Amniotic stem cell (primary cell): ENCODE measurements at regions not wholly inside any gene's neighbourhood (a gene's known extent, or its start where the extent isn't known, plus 50 kb on each side); places are given as distances from the start of the nearest gene placed in this dataset.

Experiments used
- DNase-seq: peaks from one replicate; lab custom pipeline; 2025; lab: John Stamatoyannopoulos, UW

DNA sequence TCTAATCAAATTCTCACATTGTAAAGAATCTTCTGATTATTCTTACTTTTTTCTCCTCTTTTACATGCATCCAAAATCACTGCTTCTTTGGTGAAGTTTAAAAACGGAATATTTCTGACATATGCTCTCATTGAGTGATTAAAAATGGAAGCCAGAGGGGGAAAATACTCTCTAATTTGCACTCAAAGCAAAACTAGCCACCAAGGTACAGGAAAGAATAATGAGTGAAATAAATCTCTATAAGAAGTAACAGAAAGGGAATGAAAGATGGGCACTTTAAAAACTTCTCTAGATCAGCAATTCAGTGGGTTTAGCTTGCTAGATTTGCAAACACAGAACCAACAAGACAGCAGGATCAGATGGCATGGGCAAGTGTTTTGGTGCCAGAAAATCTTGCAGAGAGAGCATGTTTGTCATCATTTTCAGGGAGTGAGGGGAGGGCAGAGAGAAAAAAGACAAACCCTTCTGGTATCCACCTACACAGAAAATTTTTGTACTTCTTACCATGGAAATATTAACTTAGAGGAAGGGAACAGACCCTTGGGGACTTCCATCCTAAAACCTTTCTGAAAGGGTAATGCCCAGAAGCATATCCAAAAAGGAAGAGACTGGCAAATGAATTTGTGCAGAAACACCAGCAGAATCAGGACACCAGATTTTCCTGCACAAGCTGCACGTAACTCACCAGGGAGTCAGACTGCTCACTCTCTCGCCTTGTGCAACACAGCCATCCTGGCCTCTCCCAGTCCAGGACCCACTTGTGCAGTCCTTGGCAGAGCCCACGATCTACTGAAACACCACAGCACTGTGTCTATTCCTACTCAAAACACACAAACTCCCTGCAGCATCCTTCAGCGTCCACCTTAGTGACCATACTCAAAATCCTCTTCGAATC lies 270.2 kb upstream of the PRDM1 start:
- no peak for DNase-seq

GRCh38 chr6:105814745-105815536 lies 271.2 kb upstream of the PRDM1 start:
- DNase-seq: no peak

DNA sequence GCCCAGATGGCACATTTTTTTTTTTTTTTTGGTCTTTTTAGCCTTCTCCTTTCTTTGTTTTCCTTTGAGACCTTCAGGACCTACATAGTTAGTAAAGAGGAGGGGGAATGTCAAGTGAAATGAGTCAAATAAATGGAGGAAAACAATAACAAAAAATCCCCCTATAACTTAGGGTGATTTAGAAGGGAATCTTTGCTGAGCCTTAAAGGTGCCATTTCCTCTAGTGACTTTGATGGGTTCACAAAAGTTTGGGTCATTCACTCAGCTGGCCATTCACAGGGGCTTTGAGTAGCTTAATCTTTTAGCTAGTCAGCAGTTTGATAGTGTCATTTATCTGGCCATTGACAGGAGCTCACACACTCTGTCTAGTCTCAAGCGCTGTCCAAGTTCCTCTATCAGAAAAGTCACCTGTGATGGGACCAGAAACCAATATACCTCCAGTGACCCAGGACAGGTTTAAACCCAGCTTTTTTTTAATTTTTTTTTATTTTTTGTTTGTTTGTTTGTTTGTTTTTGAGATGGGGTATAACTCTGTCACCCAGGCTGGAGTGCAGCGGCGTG lies 275.1 kb upstream of the PRDM1 start:
- DNase-seq: no peak

DNA sequence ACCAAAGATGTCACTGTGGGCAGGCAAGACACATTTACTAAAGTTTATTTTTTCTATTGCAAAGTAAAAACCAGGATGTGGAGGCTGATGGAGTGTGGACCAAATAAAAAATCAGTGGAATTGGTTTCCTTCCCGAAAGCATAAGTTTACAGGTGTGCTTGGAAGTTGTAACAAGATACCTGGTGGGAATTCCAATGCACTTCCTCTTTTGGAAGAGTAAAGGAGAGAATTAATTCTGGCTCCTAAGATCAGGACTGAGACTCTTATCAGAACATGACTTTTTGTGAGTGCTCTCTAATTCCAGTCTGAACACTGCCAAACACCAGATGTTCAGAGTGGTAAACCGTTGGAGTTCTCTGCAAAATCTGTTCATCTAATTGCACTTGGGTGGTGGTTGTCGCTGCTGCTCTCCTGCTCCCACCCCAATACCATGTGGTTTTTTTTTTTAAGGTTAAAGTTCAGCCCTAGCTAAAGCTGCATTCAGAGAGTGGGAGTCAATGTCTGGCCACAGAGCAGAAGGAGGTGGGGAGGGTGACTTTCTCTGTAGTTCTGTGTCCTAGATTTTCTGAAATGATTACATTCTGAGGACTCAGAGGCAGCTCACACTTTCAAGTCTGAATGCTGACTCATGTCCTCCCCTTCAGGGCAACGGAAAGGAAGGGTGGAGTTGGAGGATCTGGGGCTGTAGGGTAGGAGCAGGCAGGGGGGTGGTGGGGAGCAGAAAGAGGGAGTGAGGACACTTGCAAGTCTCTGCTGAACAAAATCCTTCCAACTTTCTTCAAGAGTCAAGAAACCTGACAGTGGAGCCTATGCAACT lies 275.8 kb upstream of the PRDM1 start:
- peak; percentile 50 for DNase-seq

DNA sequence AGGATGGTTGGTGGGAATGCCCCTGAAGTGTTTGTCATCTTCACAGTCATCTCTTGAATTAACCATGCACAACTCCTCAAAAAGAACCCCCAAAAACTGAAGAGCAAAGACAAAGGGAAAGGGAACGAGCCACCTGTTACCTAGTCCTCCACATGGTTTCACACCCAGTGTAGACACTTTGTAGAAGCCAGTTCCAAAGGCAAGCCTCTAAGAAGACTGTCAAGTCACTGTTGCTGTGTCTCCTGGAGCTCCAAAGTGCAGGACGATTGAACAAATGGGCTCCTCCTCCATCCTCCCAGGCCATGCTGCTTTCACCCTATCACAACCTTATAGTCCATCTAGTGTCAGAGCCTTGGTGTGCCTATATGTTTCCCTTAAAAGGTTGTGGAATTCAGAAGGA lies 277.6 kb upstream of the PRDM1 start:
- no peak for DNase-seq

GRCh38 chr6:105807905-105808304 lies 278.2 kb upstream of the PRDM1 start:
- no peak for DNase-seq

DNA sequence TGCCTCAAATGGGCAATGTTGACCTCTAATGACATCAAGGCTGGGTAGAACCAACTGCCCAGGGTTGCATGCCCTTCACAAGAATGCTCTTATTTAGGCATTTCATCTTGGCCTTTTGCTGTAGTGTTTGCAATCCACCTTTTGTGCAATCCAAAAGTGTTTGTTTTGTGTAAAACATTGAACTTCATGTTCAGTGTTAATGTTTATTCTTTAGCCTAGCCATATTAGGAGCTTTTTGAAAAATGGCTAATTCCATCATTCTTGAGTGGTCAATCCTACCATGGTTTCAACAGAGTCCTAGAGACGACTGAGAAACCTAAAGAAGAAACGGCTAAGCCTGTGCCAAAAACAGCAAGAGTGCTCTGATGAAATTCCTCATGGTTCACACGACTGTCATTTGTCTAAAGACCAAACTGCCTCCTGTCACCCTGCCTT lies 279.6 kb upstream of the PRDM1 start:
- no peak for DNase-seq

- no peak for DNase-seq
Measured at GRCh38 chr6:105805501-105806023, 280.6 kb upstream of the PRDM1 start.

- DNase-seq: peak; percentile 48
Measured at GRCh38 chr6:105804424-105804823, 281.7 kb upstream of the PRDM1 start.

- no peak for DNase-seq
Measured at GRCh38 chr6:105804000-105804399, 282.1 kb upstream of the PRDM1 start.

DNA sequence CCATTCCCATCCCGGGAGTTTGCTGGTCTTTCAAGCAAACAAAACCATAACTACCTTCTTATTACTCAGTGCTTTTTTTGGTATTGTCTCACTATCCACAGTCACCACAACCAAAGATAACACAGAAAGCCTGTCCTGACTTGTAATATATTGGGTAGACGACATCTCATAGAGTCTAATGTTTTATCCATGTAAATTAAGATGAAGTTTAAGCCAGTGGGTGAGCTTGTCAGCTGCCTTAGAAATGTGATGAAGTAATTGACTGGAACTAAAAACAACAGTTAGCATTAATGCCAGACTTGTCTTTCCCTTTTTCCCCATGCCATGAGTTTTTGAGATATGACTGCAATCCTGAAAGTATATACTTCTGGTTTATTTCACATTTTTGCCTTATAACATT lies 282.7 kb upstream of the PRDM1 start:
- no peak for DNase-seq

DNA sequence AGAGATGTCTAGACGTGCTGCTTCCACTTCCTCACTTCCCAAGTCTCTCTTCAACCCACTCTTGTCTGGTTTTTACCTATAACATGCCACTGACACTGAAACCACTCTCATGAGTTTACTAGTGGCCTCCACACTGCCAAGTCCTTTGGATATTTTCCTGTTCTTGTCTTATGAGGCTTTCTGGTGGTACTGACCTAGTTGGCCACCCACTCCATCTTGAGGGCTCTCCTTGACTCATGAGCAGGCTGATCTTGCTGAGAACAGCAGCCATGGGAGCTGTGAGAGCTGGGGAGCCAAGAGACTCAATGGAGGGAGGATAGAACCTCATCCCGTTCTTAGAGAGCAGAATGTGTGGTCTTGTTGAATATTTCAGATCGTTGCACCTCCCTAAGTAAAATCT lies 283.4 kb upstream of the PRDM1 start:
- DNase-seq: no peak

- DNase-seq: no peak
Measured at GRCh38 chr6:105800871-105801270, 285.3 kb upstream of the PRDM1 start.

GRCh38 chr6:105800398-105800797 lies 285.7 kb upstream of the PRDM1 start:
- no peak for DNase-seq

DNA sequence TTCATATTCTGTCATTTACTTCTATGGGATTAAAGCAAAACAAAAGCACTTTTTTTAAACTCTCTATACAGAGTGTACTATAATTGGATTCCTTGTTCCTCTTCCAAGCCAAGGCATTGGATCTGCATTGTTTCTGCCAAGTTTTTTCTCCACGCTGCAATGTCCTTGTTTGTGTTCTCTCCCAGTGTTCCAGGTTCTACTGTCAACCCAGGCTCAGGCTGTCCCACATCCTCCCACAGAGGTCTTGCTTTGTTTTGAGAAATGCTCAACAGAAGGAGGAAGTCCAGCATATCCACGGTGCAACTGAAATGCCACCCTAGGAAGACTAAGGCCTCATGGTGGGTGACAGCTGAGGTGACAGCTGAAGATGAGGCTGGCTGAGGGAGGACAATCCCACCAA lies 287.1 kb upstream of the PRDM1 start:
- DNase-seq: no peak

DNA sequence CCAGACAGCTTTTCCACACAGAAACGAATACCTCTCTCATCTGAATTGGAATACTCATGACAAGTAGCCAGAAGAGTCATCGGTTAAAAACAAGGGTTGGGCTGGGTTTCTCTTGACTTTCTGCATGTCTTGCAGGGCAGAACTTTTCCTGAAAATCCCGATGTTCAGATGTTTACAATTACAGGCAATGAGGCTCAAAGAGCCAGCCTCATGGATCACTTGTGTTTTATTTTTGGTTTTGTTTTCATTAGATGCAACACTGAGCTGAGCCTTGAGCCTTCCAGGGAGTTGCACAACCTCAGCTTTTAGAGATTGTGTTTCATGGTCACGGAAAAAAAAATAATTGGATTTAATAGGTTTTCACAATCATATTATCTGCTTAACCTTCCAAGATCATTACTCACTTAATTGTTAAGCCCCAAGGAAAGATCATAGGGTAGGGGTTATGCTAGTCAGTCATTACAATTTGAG lies 288.1 kb upstream of the PRDM1 start:
- peak; percentile 88 for DNase-seq

DNA sequence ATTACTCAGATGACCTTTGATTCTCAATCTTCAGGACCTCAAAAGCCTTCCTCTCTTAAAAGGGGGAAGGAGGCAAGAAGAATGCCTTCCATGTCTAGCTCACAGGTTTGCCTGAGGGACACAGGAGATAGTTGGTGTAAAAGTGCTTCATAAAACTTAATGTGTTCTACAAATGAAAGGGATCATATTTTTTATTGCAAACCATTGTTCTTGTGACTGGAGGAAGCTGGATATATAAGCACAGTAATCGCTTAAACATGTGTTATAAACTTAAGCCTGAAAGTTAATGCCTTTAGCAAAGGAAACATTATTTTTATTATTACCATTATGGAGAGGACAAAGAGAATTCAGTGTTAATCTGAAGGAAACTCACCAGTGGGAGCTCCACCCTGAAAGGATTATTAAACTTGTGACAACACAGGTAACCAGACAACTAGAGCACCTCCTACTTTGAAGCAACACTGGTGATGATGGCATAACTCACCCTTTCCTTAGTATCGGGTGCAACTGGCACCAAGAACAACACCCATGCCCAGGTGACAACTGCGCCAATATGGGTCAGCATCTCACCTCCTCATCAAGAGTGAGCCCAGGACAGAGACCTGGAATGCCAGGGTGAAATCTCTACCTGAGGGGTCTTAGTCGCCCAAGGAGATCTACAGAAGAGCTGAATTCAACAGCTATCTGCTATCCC lies 288.7 kb upstream of the PRDM1 start:
- DNase-seq: no peak

DNA sequence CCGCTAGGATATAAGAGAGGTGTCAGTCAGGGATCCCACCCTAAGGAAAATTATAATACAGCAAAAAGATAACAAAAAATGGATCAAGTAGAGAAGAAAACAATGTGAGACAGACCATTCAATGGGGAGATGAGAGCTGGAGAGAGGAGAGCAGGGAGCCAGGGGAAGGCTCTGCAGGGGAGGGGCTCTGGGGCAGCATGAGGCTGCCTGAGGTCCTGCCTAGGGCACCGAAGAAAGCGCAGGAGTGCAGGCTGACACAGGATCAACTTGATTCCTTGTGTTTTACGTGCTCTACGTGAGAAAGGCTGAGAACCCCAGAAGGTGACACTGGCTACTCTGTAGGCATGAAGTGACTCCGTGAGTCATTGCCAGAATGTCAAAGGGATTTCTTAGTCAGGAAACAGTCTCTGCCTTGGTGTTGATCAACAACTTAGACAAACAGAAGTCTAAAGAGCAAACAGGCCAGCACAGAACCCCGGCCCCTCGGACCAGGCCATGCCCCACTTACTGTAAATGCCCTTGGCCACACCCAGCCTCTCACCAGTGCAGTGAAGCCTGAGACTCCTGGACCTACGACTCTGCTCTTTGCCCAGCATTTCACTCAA lies 290.1 kb upstream of the PRDM1 start:
- no peak for DNase-seq

DNA sequence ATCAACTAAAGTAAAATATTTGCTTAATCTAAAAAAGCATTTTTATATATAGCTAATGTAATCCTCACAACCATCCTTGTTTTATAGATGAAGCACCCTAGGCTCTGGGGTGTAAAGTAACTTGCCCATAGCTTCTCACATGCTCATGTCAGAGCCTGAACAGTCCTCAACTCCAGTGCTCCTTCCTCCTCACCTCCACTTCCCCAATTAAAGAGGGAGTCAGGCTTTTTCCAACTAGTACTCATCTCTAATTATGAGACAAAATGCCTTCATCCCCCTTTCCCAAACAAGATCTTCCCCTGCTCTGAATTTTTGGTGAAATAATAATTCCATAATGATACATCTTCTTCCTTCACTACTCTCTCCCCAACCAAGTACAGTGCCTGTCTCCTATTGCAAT lies 290.8 kb upstream of the PRDM1 start:
- DNase-seq: no peak

DNA sequence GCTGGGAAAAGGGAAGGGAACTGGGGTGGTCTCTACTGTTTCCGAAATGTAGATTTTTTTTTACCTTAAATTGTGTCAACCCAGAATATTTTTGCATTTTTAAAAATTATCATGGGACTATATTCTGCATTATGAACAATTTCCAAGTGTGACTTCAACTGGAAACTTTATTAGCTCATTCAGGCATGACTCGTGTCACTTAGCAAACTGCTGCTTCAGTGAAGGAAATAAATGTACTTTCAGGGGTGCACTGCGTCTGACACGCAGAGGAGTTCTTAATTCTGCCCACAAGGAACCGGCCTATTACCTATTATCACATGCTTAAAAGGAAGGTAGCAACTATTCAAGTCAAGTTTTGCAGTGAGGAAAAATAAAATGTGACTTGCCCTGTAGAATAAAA lies 291.3 kb upstream of the PRDM1 start:
- DNase-seq: no peak

DNA sequence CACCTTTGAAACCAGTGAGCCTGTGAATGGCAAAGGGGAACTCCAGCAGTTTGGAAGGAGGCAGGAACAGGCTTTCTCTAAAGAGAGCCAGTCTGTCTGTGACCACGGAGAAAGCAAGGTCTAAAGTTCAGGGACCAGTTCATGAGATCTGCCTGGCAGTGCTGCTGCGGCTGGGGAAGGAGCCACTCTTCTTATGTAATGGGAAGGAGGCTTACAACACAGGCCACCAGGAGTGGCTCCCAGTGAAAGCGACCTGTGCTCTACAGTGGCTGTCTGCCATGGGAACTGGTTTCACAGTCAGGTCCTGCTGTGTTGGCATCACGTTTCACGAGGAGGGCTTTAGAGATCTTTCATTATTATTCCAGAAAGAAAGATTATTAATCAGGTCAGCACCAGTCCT lies 291.9 kb upstream of the PRDM1 start:
- no peak for DNase-seq
